DND-41 (cell line): ENCODE measurements at regions not wholly inside any gene's neighbourhood (a gene's known extent, or its start where the extent isn't known, plus 50 kb on each side); places are given as distances from the start of the nearest gene placed in this dataset.

Experiments
- ATAC-seq: fragments of 200-7000 bp; cut with Tn5 transposase; 3 replicates; pipeline ENCODE4 v1.9.1; 2021; ENCODE audit warnings: low read depth; ENCODE audit not compliant: insufficient read depth
- DNase-seq: peaks from one replicate; pipeline ENCODE4 v3.0.0-alpha.2; 2020
- H2AFZ ChIP-seq: 2 replicates; pipeline ENCODE4 v1.6.0; 2012; ENCODE audit warnings: low read depth, low read length
- H3K27ac ChIP-seq: 2 replicates; pipeline ENCODE4 v1.5.1; 2012; ENCODE audit warnings: low read length, inconsistent platforms
- H3K27me3 ChIP-seq: fragments of 200-600 bp; sonication (generic); 2 replicates; pipeline ENCODE4 v1.6.0; 2012; ENCODE audit warnings: low read length, mild to moderate bottlenecking, inconsistent platforms; ENCODE audit not compliant: insufficient read depth, poor library complexity
- H3K36me3 ChIP-seq: 2 replicates; pipeline ENCODE4 v1.5.1; 2012; ENCODE audit warnings: low read length, inconsistent platforms; ENCODE audit not compliant: insufficient read depth
- H3K4me1 ChIP-seq: 2 replicates; pipeline ENCODE4 v1.5.1; 2012; ENCODE audit warnings: mild to moderate bottlenecking, low read length; ENCODE audit not compliant: insufficient read depth
- H3K4me2 ChIP-seq: 2 replicates; pipeline ENCODE4 v1.6.0; 2012; ENCODE audit warnings: mild to moderate bottlenecking, moderate library complexity, low read length, inconsistent platforms; ENCODE audit not compliant: insufficient read depth
- H3K4me3 ChIP-seq, 2 experiments: fragments of 200-600 bp in 1 of 2; shearing (Covaris generic) in 1 of 2; 2 replicates each; pipeline ENCODE4 v1.5.1; 2012 to 2016; ENCODE audit warnings: inconsistent platforms in 2 of 2, low read length in 2 of 2, mild to moderate bottlenecking in 2 of 2, low read depth in 1 of 2, moderate library complexity in 1 of 2
- H3K79me2 ChIP-seq: 2 replicates; pipeline ENCODE4 v1.6.0; 2012; ENCODE audit warnings: low read length, inconsistent platforms; ENCODE audit not compliant: insufficient read depth
- H3K9ac ChIP-seq: 2 replicates; pipeline ENCODE4 v1.6.0; 2012; ENCODE audit warnings: low read depth, mild to moderate bottlenecking, inconsistent platforms, low read length, moderate library complexity
- H3K9me3 ChIP-seq: 2 replicates; pipeline ENCODE4 v1.5.1; 2012; ENCODE audit warnings: low read length, moderate library complexity, mild to moderate bottlenecking, inconsistent platforms; ENCODE audit not compliant: insufficient read depth, severe bottlenecking
- H4K20me1 ChIP-seq: 2 replicates; pipeline ENCODE4 v1.6.0; 2012; ENCODE audit warnings: low read length; ENCODE audit not compliant: insufficient read depth
- CTCF ChIP-seq: IDR thresholded peaks from 2 replicates; pipeline ENCODE4 v1.5.1; 2012; ENCODE audit warnings: borderline replicate concordance, low read length, moderate library complexity, mild to moderate bottlenecking; ENCODE audit not compliant: poor library complexity, severe bottlenecking; ENCODE audit errors: extremely low read depth
- EZH2 ChIP-seq: IDR thresholded peaks from 3 replicates; pipeline ENCODE4 v1.6.1; 2012; ENCODE audit warnings: borderline replicate concordance, low read depth, mild to moderate bottlenecking, moderate library complexity, low read length, inconsistent platforms; ENCODE audit not compliant: severe bottlenecking

GRCh38 chr17:45577571-45578279, 87.2 kb upstream of the PLEKHM1 start:
- TF ChIP-seq CTCF = no peak
- no peak for TF ChIP-seq EZH2
- no peak for ATAC-seq
- peaks cover 65% of the 10 kb centered on the region for H4K20me1 ChIP-seq
- H3K79me2 ChIP-seq = peaks cover 95% of the 10 kb centered on the region
- peaks cover 42% of the 10 kb centered on the region for H3K36me3 ChIP-seq
- peak overlapping the region; percentile 16; the same call in 1 of the 2 replicates for H3K4me2 ChIP-seq
- DNase-seq = no peak
- H3K9me3 ChIP-seq = no peaks in the 10 kb centered on the region
- H2AFZ ChIP-seq = no peak overlapping the region
- H3K4me3 ChIP-seq = no peak overlapping the region
- no peaks in the 10 kb centered on the region for H3K27me3 ChIP-seq
- no peak overlapping the region for H3K9ac ChIP-seq
- H3K27ac ChIP-seq = no peak overlapping the region
- H3K4me1 ChIP-seq = peaks cover 35% of the 10 kb centered on the region

- Histone ChIP-seq H3K27me3 (no peaks in the 10 kb centered on the region), H2AFZ (no peak overlapping the region), H3K4me2 (peak overlapping the region; percentile 74; the same call in 1 of the 2 replicates), H3K4me3 (no peak overlapping the region), H3K27ac (no peak overlapping the region), H3K9ac (no peak overlapping the region), H3K4me1 (peaks cover 45% of the 10 kb centered on the region), H3K36me3 (peaks cover 40% of the 10 kb centered on the region), H3K79me2 (peaks cover 100% of the 10 kb centered on the region), H3K9me3 (no peaks in the 10 kb centered on the region), H4K20me1 (peaks cover 59% of the 10 kb centered on the region)
- DNase-seq = no peak
- TF ChIP-seq CTCF (no peak), EZH2 (no peak)
- ATAC-seq = no peak
Measured at GRCh38 chr17:45578516-45579455, 88.3 kb upstream of the PLEKHM1 start.

GRCh38 chr17:45579529-45580495, 89.3 kb upstream of the PLEKHM1 start:
- H3K79me2 ChIP-seq = peaks cover 99% of the 10 kb centered on the region
- peaks cover 53% of the 10 kb centered on the region for H4K20me1 ChIP-seq
- TF ChIP-seq EZH2 (no peak), CTCF (no peak)
- H3K4me3 ChIP-seq = no peak overlapping the region
- no peak for ATAC-seq
- no peak overlapping the region for H3K27ac ChIP-seq
- peaks cover 45% of the 10 kb centered on the region for H3K4me1 ChIP-seq
- peak overlapping the region; percentile 74; the same call in 1 of the 2 replicates for H3K4me2 ChIP-seq
- DNase-seq = no peak
- peaks cover 37% of the 10 kb centered on the region for H3K36me3 ChIP-seq
- H3K9me3 ChIP-seq = no peaks in the 10 kb centered on the region
- no peaks in the 10 kb centered on the region for H3K27me3 ChIP-seq
- H3K9ac ChIP-seq = no peak overlapping the region
- H2AFZ ChIP-seq = no peak overlapping the region
